Keratinocyte (primary cell): ENCODE measurements at regions not wholly inside any gene's neighbourhood (a gene's known extent, or its start where the extent isn't known, plus 50 kb on each side); places are given as distances from the start of the nearest gene placed in this dataset.

Experiments
- EZH2 ChIP-seq: IDR thresholded peaks from one replicate; pipeline ENCODE4 v1.6.1; 2012; ENCODE audit warnings: inconsistent platforms, mild to moderate bottlenecking, low read length, moderate library complexity
- TF ChIP-seq, protein P1 (sequence below), 3 experiments: IDR thresholded peaks in 1 of 3; conservative IDR thresholded peaks in 1 of 3; optimal IDR thresholded peaks in 1 of 3; 2 replicates in 2 of 3; 3 replicates in 1 of 3; pipeline versions ENCODE3 to v1.5.1; 2011; ENCODE audit warnings: low read length in 3 of 3, mild to moderate bottlenecking in 3 of 3, moderate library complexity in 2 of 3, control low read depth in 1 of 3, inconsistent platforms in 1 of 3; ENCODE audit not compliant: insufficient read depth in 2 of 3; ENCODE audit errors: extremely low read depth in 1 of 3

DNA sequence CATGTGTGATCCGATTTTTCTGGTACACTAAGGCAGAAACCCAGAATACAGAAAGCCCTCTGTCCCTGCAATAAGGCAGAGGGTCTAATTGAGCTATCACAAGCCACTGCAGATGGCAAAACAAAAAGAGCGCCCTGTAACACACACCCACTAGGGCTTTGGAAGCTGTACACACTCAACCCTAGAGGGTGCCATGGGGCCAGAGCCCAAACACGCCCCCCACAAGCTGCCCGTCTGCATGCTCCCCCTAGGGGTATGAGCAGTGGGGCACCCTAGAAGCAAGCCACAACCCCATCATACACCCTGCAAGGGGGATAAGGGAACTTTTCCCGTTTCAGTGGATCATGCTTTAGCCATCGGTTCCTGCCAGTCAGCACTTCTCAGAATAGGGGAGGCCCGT, 62.2 kb upstream of the PDE10A start:
- TF ChIP-seq, protein P1, sequence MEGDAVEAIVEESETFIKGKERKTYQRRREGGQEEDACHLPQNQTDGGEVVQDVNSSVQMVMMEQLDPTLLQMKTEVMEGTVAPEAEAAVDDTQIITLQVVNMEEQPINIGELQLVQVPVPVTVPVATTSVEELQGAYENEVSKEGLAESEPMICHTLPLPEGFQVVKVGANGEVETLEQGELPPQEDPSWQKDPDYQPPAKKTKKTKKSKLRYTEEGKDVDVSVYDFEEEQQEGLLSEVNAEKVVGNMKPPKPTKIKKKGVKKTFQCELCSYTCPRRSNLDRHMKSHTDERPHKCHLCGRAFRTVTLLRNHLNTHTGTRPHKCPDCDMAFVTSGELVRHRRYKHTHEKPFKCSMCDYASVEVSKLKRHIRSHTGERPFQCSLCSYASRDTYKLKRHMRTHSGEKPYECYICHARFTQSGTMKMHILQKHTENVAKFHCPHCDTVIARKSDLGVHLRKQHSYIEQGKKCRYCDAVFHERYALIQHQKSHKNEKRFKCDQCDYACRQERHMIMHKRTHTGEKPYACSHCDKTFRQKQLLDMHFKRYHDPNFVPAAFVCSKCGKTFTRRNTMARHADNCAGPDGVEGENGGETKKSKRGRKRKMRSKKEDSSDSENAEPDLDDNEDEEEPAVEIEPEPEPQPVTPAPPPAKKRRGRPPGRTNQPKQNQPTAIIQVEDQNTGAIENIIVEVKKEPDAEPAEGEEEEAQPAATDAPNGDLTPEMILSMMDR (optimal IDR thresholded peaks at IDR 0.05 in 1 of 3, IDR thresholded peaks at IDR 0.05 in 1 of 3, conservative IDR thresholded peaks at IDR 0.05 in 1 of 3; ENCODE audit: extremely low read depth in 1 of 3, insufficient read depth in 2 of 3, low read length in 3 of 3): no peak
- no peak for TF ChIP-seq EZH2
